ENCODE measurements at regions not wholly inside any gene's neighbourhood (a gene's known extent, or its start where the extent isn't known, plus 50 kb on each side); places are given as distances from the start of the nearest gene placed in this dataset.

GRCh38 chr3:177599837-177600236, 402.6 kb upstream of the TBL1XR1 start:
- Histone ChIP-seq H3K36me3 (ENCODE audit: control insufficient read depth in 2 of 4, insufficient read depth in 4 of 4, low read length in 3 of 4) (no peaks in the 10 kb centered on the region), H3K4me1 (replicated peaks in 1 of 4; ENCODE audit: control insufficient read depth in 3 of 4, insufficient read depth in 4 of 4, low read length in 3 of 4) (peaks cover 0 to 12% (median 7%) of the 10 kb centered on the region in 4 experiments; a peak in 6 of 7 replicates), H3K27me3 (replicated peaks in 1 of 4; ENCODE audit: control insufficient read depth in 3 of 4, extremely low read depth in 1 of 4, insufficient read depth in 3 of 4, low read length in 3 of 4) (no peaks in the 10 kb centered on the region), H2BK5ac (ENCODE audit: low read depth, low read length) (peak overlapping the region; percentile 38; the same call in 1 of the 2 replicates), H4K8ac (ENCODE audit: extremely low read depth, insufficient read depth, low read length) (no peak overlapping the region), H4K20me1 (replicated peaks in 1 of 2; ENCODE audit: control insufficient read depth in 1 of 2, insufficient read depth in 2 of 2, low read length in 2 of 2) (no peaks in the 10 kb centered on the region), H3K9ac (replicated peaks in 1 of 4; ENCODE audit: extremely low read depth in 1 of 4, low read depth in 3 of 4, low read length in 3 of 4) (no peak overlapping the region), H3K9me3 (ENCODE audit: insufficient read depth in 2 of 2, low read depth in 1 of 2, low read length in 1 of 2) (no peaks in the 10 kb centered on the region), H3K27ac (ENCODE audit: low read depth, low read length) (no peak overlapping the region), H2BK12ac (ENCODE audit: low read depth, low read length) (0 out of 2 replicates have a peak overlapping the region, but pooled peaks have one; percentile 70), H3K18ac (ENCODE audit: extremely low read depth, low read length) (no peak overlapping the region), H2BK15ac (ENCODE audit: low read length) (no peak overlapping the region; the same call in 1 of the 2 replicates), H2BK120ac (replicated peaks; ENCODE audit: low read depth, low read length) (no peak overlapping the region), H2BK20ac (ENCODE audit: low read length) (no peak overlapping the region), H3K4me2 (ENCODE audit: insufficient read depth in 1 of 2, low read depth in 2 of 2, low read length in 2 of 2) (no peak overlapping the region), H4K91ac (replicated peaks; ENCODE audit: insufficient read length, low read length) (no peak overlapping the region), H3K4ac (replicated peaks; ENCODE audit: insufficient read length, low read depth, low read length) (no peak overlapping the region), H3K4me3 (ENCODE audit: extremely low read depth in 1 of 4, insufficient read depth in 2 of 4, low read depth in 3 of 4, low read length in 4 of 4) (no peak overlapping the region), H3K23me2 (ENCODE audit: low read depth, low read length) (no peaks in the 10 kb centered on the region), H3K14ac (ENCODE audit: insufficient read length) (no peak overlapping the region), H2AFZ (ENCODE audit: low read length) (no peak overlapping the region), H3K79me1 (ENCODE audit: low read depth, low read length) (no peaks in the 10 kb centered on the region), H2AK5ac (ENCODE audit: low read depth, low read length) (no peak overlapping the region), H3K56ac (replicated peaks; ENCODE audit: insufficient read length, low read depth, low read length) (no peak overlapping the region), H3K23ac (ENCODE audit: insufficient read length) (no peak overlapping the region), H4K5ac (ENCODE audit: insufficient read length, low read depth, low read length) (no peak overlapping the region), H3K79me2 (ENCODE audit: control insufficient read depth in 1 of 2, insufficient read depth in 2 of 2, low read length in 2 of 2) (no peaks in the 10 kb centered on the region)
- TF ChIP-seq YY1 (IDR thresholded peaks at IDR 0.05; ENCODE audit: low read depth, low read length) (no peak), TAF1 (IDR thresholded peaks at IDR 0.05; ENCODE audit: low read depth, low read length) (no peak), CBX8 (IDR thresholded peaks at IDR 0.05; ENCODE audit: borderline replicate concordance, low read depth, low read length) (no peak), RXRA (IDR thresholded peaks at IDR 0.05; ENCODE audit: insufficient read depth, low read depth, low read length) (no peak), RAD21 (IDR thresholded peaks at IDR 0.05 in 1 of 2, conservative IDR thresholded peaks at IDR 0.05 in 1 of 2; ENCODE audit: low read depth in 2 of 2, low read length in 2 of 2) (no peak), CBX5 (IDR thresholded peaks at IDR 0.05; ENCODE audit: low read depth, low read length) (no peak), SRF (IDR thresholded peaks at IDR 0.05; ENCODE audit: low read depth, low read length) (no peak), HDAC2 (IDR thresholded peaks at IDR 0.05; ENCODE audit: borderline replicate concordance in 1 of 2, low read depth in 2 of 2, low read length in 2 of 2) (no peak), CEBPB (IDR thresholded peaks at IDR 0.05; ENCODE audit: low read depth, low read length) (no peak), KDM4A (IDR thresholded peaks at IDR 0.05; ENCODE audit: low read depth, low read length, severe bottlenecking) (no peak), ASH2L (IDR thresholded peaks at IDR 0.05; ENCODE audit: low read length) (no peak), BACH1 (IDR thresholded peaks at IDR 0.05; ENCODE audit: low read length) (no peak), SP4 (IDR thresholded peaks at IDR 0.05; ENCODE audit: low read length) (no peak), RFX5 (IDR thresholded peaks at IDR 0.05; ENCODE audit: borderline replicate concordance, low read depth, low read length) (no peak)
- TF ChIP-seq, protein P1, sequence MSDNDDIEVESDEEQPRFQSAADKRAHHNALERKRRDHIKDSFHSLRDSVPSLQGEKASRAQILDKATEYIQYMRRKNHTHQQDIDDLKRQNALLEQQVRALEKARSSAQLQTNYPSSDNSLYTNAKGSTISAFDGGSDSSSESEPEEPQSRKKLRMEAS (IDR thresholded peaks at IDR 0.05): no peak
- FAIRE-seq (no peak), DNase-seq (ENCODE audit: low read depth in 1 of 2, low spot score in 2 of 2) (no peak)
- WGBS, 2 experiments (ENCODE audit: extremely low coverage in 1 of 2, insufficient coverage in 1 of 2, insufficient read length in 1 of 2, insufficient replicate concordance in 2 of 2, low coverage in 1 of 2, low lambda C conversion rate in 2 of 2, missing lambda C conversion rate in 1 of 2): 86% methylated on average over 4 of the region's 4 CpGs; no CpG with 5 or more reads in 1 of the 2 experiments
- ChIA-PET POLR2A (ENCODE audit: partially characterized antibody) (no interaction called here), CTCF (ENCODE audit: partially characterized antibody) (no interaction called here)
